ENCODE measurements at regions not wholly inside any gene's neighbourhood (a gene's known extent, or its start where the extent isn't known, plus 50 kb on each side); places are given as distances from the start of the nearest gene placed in this dataset.
A peak's percentile ranks its signal among the peaks of the same experiment; 100 is the strongest.

GRCh38 chr3:126253072-126253471 lies 72.7 kb upstream of the ALDH1L1 start:
- H3K27me3 Mint-ChIP-seq (ENCODE audit: low read depth), result peaks cover 4% of the 10 kb centered on the region
- no peak overlapping the region for H3K27ac Mint-ChIP-seq
- TF ChIP-seq CTCF (IDR thresholded peaks at IDR 0.05; ENCODE audit: unreplicated experiment in 3 of 3), result no peak
- H3K4me3 Mint-ChIP-seq, result no peak overlapping the region
- no peaks in the 10 kb centered on the region for H3K4me1 Mint-ChIP-seq
- H3K9me3 Mint-ChIP-seq, result peaks cover 3% of the 10 kb centered on the region
- H3K36me3 Mint-ChIP-seq (ENCODE audit: low read depth), result no peaks in the 10 kb centered on the region

- Mint-ChIP-seq H3K4me1 (no peaks in the 10 kb centered on the region), H3K36me3 (ENCODE audit: low read depth) (no peaks in the 10 kb centered on the region), H3K27me3 (ENCODE audit: low read depth) (peaks cover 4% of the 10 kb centered on the region), H3K9me3 (peaks cover 5% of the 10 kb centered on the region), H3K4me3 (no peak overlapping the region), H3K27ac (no peak overlapping the region)
- no peak for TF ChIP-seq CTCF (IDR thresholded peaks at IDR 0.05; ENCODE audit: unreplicated experiment in 3 of 3)
Observed at GRCh38 chr3:126252373-126252772, 72.0 kb upstream of the ALDH1L1 start.

GRCh38 chr3:126245811-126246727 lies 65.7 kb upstream of the ALDH1L1 start:
- H3K4me1 Mint-ChIP-seq, result no peaks in the 10 kb centered on the region
- no peak overlapping the region for H3K27ac Mint-ChIP-seq
- H3K27me3 Mint-ChIP-seq (ENCODE audit: low read depth), result peaks cover 9% of the 10 kb centered on the region
- H3K4me3 Mint-ChIP-seq, result no peak overlapping the region
- peak; percentile 43 to 62 (median 61) for TF ChIP-seq CTCF (IDR thresholded peaks at IDR 0.05; ENCODE audit: unreplicated experiment in 3 of 3)
- no peaks in the 10 kb centered on the region for H3K36me3 Mint-ChIP-seq (ENCODE audit: low read depth)
- peaks cover 6% of the 10 kb centered on the region for H3K9me3 Mint-ChIP-seq
